ENCODE measurements at regions not wholly inside any gene's neighbourhood (a gene's known extent, or its start where the extent isn't known, plus 50 kb on each side); places are given as distances from the start of the nearest gene placed in this dataset.

DNA sequence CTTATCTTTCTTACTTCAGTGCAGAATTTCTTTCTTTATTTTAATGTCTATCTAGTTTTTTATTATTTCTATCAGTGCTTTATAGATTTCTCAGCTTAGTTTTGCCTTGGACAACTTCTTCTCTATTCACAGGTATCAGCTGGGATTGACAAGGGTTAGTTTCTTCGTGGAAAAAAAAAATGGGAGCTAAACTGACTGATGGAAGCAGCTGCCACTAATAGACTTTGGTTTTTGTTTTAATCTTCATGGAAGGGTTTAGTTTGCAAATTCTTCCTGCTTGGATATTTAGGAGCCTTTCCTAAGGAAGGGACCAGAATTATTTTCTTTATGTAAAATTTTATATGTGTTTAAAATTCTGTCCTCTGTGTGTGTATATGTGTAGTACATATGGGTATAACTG is 306.1 kb upstream of the FMN2 start:
- DNase-seq (ENCODE audit: low read depth in 2 of 2): no peak

DNA sequence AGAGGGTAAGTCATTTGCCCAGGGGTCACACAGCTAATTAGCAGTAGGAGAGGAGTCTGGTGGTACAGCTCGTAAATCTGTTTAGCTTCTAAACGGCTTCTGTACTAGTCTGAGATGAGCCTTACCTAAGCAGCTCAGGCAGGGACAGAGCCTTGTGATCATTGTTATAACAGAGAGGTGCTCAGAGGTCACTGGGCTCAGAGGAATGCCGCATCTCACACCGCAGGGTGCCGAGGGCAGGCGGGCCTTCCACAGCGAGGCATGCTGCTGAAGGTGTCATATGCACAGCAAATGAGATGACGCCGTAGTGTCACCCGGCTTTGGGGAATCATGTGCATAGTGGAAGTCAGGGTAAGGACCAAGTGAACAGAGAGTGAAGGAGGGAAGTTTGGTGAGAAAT is 305.2 kb upstream of the FMN2 start:
- DNase-seq (ENCODE audit: low read depth in 2 of 2): no peak

DNA sequence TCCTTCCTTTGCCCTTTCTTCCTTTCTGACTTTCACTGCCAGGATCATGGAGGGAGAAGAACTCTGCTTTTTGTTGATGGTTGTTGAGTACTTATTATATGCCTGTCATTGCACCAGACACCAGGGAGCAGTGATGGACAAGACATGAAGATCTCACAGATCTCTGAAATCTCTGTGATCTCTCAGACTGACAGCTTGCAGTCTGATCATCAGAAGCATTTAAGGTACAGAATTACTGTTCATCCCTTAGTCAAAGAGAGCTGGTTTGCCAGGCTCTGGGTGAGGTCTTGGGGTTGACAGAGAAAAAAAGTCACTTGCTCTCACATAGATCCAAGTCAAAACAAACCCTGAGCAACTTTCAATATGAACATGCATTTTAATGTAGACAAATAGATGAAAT is 299.5 kb upstream of the FMN2 start:
- DNase-seq (ENCODE audit: low read depth in 2 of 2): no peak

DNA sequence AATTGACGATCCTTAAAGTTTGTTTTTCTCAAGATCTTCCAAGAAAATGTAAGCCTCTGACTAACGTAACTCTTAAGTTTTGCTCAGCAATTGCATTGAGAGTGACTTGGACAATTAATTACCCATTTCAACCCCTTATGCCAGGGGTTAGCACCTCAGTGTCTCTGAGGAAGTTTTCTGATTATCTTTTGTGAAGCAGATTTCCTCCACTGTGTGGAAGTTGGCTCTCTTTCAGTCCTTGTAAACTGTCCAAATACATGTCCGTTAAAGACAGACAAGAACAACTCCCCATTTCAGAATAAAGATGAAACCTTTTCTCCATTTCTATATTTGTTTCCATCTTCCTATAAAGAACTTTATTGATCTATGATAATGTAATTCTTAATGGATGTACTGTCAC is 296.4 kb upstream of the FMN2 start:
- no peak for DNase-seq (ENCODE audit: low read depth in 2 of 2)

DNA sequence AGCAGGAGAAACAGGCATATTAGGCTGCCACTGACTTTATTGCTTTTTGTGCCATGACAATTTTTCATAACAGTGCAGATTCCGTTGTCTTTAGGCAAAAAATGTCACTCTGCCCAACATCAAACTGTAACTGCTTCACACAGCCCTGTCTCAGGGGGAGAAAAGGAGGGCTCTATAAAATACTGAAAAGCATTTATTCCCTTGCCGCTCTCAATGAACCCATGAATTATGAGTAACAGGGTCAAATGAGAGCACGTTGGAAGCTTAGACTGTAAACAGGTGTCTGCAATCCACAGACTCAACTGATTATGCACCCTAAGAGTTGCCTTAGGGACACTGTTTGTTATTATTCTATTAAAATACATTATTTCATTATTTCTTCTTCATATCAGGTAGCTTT is 292.1 kb upstream of the FMN2 start:
- DNase-seq (ENCODE audit: low read depth in 2 of 2): no peak

DNA sequence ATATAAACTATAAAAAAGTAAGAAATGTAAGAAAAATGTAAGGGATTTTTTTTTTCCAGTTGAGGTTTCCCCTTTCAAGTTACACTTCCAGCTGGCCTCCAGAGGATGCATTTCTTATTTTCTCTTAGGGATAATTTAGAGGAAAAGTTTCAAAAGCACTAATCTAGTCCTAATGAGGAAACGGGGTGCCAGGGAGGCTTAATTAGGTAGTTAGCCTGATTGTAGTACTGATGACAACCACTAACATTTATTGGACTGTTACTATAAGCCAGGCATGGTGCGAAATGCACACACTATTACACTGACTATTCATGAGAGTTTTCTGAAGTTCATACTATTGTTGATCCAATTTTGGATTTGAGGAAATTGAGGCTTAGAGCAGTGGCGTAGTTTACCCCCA is 290.8 kb upstream of the FMN2 start:
- no peak for DNase-seq (ENCODE audit: low read depth in 2 of 2)

DNA sequence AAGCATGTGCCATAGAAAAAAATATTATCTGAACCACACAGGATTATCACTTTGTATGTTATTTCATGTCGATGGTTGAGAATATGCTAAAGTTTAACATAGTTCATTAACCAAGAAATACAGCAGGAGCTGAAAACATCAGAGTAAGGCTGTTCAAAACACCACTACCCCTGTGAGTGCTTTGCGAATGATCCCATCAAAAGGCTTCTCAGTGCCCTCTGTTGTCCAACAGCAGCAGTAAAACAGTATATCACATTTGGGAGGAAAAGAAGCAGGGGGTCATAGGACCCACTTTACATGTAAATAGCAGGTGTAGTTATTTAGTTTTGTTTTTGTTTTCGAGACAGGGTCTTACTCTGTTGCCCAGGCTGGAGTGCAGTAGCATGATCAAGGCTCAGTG is 289.4 kb upstream of the FMN2 start:
- no peak for DNase-seq (ENCODE audit: low read depth in 2 of 2)

DNA sequence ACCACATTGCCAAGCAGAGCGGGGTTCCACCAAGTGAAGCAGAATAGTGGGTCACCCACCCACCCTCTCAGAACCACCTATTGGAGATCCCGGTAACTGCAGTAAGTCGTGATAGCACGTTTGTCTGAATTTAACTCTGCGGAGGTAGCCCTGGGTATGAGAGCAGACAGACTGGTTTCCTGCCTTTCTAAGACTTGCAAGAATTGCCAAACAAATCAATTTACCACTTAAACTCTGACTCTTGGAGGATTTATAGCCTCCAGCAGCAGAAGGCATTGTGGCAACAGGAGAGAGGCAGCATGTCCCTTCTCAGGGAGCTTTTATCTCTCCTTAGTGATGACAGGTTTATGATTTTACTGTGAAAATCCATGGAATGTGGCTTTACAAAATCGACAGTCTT is 287.9 kb upstream of the FMN2 start:
- DNase-seq (ENCODE audit: low read depth in 2 of 2): no peak

DNA sequence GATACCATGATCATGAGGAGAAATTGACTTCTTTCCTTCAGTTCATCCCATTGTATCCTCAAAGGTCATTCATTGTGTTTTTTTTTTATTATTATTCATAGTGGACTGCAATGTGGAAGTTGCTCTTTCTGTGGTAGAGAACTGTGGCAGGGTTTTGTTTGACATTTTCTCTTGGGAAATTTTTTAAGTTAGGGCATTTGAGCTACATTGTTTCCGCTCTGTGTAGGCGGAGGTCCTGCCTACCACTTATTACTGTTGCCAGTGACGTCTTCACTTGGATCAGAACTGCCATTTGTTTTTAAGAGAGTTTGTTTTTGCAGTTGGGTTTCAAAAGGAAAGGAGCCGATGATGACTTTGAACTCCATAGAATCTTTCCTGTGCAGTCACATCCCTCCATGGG is 287.4 kb upstream of the FMN2 start:
- no peak for DNase-seq (ENCODE audit: low read depth in 2 of 2)

DNA sequence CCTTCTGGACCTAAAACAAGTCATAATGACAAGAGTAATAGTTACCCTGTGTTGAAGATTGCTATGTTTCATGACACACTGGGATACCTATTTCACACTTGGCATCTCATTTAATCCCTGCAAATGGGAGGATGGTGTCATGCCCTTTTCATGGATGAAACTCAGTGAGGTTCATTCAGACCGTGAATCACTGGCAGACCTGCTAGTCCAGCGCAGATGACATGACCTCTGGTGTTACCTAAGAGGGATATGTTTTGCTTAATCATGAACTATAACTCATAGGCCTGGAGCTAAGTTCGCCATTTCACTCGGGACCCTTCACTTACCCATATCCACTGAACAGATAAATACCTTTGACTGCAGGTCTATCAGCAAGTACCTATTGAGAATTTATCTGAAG is 286.6 kb upstream of the FMN2 start:
- DNase-seq (ENCODE audit: low read depth in 2 of 2): no peak

DNA sequence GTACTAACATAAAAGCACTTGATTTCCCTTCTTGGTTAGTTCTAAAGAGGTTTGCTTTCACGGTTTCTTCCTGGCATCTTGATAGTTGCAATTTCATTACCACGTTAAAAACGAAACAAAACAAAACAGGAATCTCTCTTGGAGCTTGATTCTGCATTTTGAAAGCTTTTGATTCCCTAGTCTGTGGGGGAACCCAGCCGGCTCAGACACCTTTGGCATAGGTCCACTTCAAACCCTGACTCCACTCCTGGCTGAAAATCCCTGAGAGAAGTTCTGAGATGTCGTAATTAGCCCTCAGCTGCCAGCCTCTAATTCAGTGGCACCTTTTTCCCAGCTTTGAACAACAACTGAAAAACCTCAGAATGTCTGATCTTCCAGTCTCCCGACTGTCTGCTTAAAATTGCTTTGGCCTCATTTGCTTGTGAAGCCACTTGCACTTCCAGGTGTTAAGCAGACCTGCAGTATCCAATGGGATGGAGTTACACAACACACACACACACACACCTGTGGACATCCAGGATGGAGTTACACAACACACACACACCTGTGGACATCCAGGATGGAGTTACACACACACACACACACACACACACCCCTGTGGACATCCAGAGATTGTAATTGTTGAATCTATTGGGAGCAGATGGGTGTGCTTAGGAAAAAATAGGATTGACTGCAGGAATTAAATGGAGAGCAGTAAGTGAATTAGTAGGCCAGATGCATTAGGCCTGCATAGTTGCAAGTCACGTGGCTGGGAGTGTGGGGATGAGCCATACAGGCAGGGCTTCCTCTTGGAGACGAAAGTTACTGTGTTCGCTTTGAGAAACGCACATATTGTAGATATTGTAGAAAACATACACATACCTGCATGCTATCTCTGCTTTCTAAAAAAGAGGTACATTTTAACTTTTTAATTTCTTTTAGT is 285.6 kb upstream of the FMN2 start:
- DNase-seq (ENCODE audit: low read depth in 2 of 2): no peak

DNA sequence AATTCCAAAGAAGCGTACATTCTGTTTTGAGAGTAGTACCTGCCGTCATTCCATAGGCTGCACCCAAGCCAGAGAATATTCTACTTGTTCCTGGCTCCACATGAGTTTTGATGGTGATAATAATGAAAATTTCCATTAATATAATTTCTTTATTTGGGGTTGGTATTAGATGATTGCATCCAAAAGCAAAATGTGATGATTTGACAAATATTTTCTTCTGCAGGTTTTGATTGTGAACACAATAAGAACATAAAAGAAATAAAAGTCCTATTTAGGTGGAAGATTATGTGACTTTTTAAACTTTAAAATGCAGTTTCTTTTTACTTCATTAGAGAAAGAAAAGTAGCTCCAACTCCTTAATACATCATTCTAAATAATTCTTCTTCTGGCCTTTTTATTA is 284.8 kb upstream of the FMN2 start:
- DNase-seq (ENCODE audit: low read depth in 2 of 2): no peak

DNA sequence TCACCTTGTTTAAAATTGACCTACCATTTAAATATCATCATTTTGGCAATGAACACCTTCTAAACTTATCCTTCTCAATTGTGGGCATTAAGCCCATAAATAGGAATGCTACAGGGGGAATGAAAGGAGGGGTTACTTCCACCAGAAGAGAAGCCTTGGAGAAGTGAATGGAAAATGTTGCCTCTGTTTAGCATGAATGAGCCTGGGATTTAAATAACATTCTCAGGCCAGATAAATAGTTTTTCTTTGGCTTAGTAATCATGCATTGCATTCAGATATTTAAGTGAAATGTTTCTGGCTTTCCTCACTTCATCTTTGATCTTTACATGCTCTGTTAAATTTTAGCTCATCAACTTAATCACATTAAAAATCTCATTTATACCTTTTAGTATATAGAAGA is 284.3 kb upstream of the FMN2 start:
- no peak for DNase-seq (ENCODE audit: low read depth in 2 of 2)

DNA sequence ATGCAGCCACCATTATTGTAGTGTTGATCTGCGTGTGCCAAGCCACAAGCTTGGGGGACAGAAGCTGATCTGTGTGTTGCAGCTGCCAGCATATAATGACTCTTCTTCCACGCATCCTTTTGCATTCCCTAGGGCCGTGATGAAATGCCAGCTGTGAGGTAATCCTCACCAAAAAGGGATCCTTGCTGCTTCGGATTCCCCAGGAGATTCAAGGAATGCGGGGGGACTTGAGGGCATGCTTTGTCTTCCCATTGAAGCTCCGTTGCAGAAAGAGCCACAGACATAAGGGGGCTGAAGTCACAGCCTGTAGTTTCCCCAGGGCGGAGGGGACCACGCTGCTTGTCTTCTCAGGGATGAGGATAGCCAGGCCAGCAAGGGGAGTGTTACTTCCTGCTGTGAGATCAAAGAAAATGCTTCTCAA is 281.6 kb upstream of the FMN2 start:
- no peak for DNase-seq (ENCODE audit: low read depth in 2 of 2)

DNA sequence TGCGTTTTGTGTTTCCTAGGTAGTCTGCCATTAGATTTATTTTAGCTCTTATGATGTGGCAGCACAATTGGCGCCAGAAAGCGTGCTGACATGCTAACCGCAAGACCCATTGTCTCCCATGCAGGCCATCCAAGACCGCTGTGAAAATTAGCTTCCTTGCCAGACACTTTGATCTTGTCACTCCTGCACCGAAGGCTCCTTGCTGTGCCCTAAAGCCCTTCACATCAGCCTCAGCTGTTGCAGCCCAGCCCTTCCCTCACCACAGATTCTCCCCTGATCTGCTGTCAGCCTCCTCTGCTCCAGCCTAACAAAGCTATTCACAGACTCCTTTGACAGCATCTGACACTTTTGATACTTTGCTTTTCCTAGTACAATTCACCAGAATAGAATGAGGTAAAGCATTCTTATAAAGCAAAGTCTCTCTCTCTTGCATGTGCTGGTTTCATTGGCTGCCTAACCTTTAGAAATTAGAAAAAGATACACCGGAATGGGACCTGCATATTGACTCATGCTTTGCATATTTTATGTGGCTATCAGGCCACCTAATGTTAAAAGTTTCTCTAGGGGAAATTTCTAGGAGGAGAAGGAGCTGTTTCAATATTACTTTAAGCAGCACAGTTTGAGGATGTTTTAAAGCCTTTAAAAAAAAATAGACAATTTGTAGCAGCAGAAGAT is 280.3 kb upstream of the FMN2 start:
- no peak for DNase-seq (ENCODE audit: low read depth in 2 of 2)

DNA sequence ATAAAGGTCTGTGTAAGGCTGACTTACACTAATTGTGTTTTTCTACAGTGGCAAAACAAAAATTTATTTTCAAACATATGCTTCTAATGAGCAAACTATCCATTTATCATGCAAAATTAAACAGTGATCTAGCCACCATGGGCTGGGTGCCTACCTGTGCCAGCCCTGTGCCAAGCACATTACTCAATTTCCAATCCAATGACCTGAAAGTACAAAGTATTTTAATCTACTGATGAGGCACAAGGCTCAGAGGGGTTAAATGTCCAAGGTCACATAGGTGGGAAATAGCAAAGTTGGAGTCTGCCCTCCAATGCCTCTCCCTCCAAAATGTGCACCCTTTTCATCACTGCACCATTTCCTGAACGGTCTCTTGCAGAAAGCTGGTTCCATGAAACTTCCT is 279.1 kb upstream of the FMN2 start:
- no peak for DNase-seq (ENCODE audit: low read depth in 2 of 2)

DNA sequence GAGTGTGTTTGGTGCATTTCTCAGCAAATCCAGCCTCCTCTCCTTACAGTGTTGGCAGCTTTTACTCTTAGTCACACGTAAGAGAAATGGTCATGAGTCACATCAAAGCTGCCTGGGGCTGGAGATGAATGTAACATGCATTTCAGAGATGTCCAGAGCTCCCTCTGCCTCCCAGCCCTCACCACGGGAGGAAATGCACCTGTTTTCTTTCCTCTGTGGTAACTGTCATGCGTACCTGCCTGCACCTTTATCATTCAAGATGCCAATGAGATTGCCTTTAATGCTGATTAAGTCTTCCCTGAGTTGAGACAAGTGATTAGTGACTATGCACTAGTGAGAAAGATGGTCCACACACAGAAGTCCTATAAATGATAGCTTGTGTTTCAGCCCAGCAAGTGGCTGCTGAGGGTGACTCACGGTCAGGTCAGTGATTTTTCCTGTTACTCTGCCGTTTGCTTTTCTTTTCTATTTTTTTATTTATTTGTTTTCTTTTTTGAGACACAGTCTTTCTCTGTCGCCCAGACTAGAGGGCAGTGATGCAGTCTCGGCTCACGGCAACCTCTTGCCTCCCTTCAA is 277.3 kb upstream of the FMN2 start:
- no peak for DNase-seq (ENCODE audit: low read depth in 2 of 2)

DNA sequence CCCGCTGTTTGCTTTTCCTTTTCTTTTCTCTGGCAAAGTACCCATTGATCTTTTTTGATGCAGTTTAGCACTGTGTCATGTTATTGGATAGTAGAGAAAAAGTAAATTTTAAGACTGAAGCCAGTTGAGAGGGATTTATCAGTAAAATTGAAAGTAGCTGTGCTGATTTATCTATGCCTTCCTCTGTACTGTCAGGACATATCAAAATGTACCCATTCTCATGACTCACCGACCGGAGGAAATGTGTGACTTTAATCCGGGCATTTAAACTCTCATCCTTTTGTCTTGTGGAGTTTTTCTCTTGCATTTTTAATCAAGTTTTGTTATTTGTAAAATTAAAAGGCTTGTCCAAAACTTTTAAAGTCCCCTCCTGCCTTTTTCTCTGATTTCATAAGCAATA is 276.6 kb upstream of the FMN2 start:
- no peak for DNase-seq (ENCODE audit: low read depth in 2 of 2)

DNA sequence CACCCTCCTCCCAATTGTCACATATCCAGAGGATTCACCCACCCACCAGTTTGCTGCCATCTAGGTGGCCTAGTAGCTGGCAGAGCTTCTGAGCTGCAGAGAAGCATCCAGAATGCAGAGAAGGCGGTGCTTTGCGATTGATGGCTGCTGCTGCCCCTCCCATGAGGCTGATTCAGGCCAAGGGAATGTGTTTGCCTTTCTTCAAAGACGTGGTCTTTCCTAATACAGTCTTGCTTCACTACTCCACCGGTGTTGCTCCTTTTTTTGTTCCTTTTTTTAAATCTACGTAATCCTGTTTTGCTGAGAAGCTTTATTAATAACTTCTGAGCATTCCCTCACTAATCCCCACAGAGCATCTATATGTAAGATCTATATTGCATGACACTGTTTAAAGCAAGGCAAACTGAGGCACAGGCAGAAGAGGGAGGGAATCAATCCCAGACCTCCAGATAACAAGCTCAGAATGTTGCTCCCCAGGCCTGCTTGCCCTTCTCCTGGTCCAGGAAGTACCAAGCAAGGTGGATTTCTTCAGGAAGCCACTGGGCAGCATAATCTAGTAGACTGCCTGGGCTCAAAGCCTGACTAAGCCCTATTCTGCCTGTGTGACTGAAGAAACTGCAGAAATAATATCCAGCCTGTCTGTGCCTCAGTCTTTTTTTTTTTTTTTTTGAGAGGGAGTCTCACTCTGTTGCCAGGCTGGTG is 275.5 kb upstream of the FMN2 start:
- no peak for DNase-seq (ENCODE audit: low read depth in 2 of 2)

DNA sequence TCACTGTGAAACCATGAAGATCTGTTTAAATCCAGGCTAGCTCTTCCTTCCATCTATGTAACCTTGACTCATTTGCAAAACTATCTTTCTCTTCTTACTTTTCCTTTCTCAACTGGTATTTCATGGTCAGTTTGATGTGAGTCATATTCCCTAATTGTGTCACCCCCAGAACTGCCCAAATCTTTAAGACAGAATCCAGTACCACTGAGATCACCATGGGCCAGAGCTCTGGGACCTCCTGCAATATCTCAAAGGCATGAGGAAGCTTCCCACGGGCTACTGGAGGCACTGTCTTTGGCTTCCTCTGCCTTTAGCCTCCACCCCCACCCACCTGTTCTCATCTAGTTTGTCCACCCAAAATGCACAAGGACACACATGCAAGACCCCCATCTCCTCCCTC is 274.4 kb upstream of the FMN2 start:
- no peak for DNase-seq (ENCODE audit: low read depth in 2 of 2)

DNA sequence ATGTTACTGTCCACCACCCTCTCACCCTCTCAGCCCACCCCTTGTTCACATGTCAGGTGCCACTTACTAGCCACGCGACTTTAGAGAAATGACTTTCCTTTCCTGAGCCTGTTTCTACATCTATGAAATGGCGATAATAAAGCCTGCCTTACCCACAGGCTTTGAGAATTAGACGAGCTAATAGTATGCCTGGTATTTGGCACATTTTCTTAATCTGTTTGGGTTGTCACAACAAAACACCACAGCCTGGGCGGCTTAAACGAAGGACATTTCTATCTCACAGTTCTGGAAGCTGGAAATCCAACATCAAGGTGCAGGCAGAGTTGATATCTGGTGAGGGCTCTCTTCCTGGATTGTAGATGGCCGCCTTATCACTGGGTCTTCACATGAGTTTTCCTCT is 273.9 kb upstream of the FMN2 start:
- no peak for DNase-seq (ENCODE audit: low read depth in 2 of 2)

DNA sequence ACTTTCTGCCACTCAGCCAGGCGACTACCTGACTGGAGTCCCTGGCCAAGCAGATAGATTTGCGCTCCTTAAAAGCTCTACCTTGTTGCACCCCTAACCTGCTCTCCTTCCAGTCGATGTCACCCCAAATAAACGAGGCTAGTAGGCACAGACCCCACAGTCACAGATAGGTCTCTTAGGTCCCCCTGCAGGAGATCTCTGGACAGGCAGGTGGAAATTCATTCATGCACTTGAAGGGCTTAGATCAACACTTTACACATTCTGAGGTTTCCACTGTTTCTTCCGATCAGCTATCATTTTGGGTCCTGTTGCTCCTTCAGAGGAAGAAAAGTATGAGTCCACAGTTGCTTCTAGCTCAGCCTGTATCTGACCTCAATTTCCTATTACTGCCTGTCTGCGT is 272.6 kb upstream of the FMN2 start:
- DNase-seq (ENCODE audit: low read depth in 2 of 2): no peak
